ENCODE measurements at regions not wholly inside any gene's neighbourhood (a gene's known extent, or its start where the extent isn't known, plus 50 kb on each side); places are given as distances from the start of the nearest gene placed in this dataset.

DNA sequence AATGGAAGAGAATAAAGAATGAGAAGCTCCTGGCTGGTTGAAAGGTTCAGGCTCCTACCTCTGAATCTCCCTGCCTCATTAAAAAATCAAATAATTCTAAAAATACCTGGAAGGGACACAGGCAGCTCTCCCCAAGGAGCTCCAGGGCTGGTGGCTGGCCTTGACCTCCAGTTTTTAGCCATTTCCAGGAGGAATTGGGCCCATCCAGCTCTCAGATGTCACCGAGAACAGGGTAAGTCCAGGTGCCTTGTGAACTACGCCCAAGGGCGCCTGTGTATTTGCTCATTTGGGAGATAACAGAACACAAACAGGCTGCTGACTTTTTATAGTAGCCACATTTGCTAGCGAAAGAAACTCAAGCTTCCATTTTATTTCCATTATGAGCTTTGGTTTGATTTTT is 321.0 kb upstream of the C1orf174 start:
- no peak overlapping the region for H2AFZ ChIP-seq (ENCODE audit: low read depth, low read length)
- H3K4me1 ChIP-seq (ENCODE audit: low read length), result no peaks in the 10 kb centered on the region
- TF ChIP-seq, protein P1, sequence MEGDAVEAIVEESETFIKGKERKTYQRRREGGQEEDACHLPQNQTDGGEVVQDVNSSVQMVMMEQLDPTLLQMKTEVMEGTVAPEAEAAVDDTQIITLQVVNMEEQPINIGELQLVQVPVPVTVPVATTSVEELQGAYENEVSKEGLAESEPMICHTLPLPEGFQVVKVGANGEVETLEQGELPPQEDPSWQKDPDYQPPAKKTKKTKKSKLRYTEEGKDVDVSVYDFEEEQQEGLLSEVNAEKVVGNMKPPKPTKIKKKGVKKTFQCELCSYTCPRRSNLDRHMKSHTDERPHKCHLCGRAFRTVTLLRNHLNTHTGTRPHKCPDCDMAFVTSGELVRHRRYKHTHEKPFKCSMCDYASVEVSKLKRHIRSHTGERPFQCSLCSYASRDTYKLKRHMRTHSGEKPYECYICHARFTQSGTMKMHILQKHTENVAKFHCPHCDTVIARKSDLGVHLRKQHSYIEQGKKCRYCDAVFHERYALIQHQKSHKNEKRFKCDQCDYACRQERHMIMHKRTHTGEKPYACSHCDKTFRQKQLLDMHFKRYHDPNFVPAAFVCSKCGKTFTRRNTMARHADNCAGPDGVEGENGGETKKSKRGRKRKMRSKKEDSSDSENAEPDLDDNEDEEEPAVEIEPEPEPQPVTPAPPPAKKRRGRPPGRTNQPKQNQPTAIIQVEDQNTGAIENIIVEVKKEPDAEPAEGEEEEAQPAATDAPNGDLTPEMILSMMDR (IDR thresholded peaks at IDR 0.05; ENCODE audit: low read depth, low read length), result no peak
- no peak for TF ChIP-seq EZH2phosphoT487 (IDR thresholded peaks at IDR 0.05; ENCODE audit: low read depth)
- H3K27me3 ChIP-seq (ENCODE audit: low read depth, low read length), result no peaks in the 10 kb centered on the region
- H3K27ac ChIP-seq (ENCODE audit: low read length), result no peak overlapping the region
- H3K4me2 ChIP-seq (ENCODE audit: low read length), result no peak overlapping the region
- no peaks in the 10 kb centered on the region for H4K20me1 ChIP-seq (ENCODE audit: insufficient read depth, low read length)
- H3K4me3 ChIP-seq (ENCODE audit: low read length), result no peak overlapping the region
- H3K79me2 ChIP-seq (ENCODE audit: low read length), result no peaks in the 10 kb centered on the region
- H3K9ac ChIP-seq (ENCODE audit: low read length), result no peak overlapping the region
- H3K9me3 ChIP-seq (ENCODE audit: insufficient read depth, low read length), result no peaks in the 10 kb centered on the region
- no peaks in the 10 kb centered on the region for H3K36me3 ChIP-seq (replicated peaks; ENCODE audit: low read depth, low read length)

DNA sequence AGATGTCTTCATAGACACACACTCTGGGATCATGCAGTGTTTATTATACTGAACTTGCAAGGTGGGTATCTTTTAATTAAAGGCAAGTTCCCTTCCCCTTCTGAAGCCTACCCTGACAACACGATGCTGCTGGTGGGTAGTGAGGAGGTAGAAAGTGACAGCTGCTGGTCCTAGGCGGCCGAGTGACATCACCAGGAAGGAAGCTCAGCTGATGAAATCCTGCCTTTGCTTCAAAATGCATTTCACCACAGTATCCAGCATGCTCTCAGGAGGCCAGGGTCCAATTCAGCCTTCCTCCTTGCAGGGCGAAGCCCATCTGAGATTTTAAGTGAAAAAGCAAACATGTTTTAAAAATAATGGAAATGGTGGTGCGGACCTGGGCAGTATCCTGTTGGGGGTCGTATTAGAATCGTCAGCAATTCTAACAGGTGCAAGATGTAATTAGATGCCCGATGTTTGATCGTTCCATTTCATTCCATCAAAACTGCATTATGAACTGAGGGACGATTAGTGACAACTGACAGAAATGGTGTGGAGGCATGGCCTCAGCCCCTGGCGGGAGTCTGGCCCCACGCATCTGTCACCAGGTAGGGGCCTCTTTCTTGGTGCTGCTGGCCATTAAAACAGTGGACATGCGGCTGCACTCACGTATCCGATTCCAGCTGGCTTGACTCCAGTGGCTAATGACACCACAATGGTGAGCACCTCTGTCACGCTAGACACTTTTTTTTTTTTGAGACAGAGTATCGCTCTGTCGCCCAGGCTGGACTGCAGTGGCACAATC is 324.8 kb upstream of the C1orf174 start:
- H4K20me1 ChIP-seq (ENCODE audit: insufficient read depth, low read length), result no peaks in the 10 kb centered on the region
- H3K9me3 ChIP-seq (ENCODE audit: insufficient read depth, low read length), result no peaks in the 10 kb centered on the region
- no peaks in the 10 kb centered on the region for H3K79me2 ChIP-seq (ENCODE audit: low read length)
- no peak overlapping the region for H3K9ac ChIP-seq (ENCODE audit: low read length)
- H3K36me3 ChIP-seq (replicated peaks; ENCODE audit: low read depth, low read length), result no peaks in the 10 kb centered on the region
- H3K4me1 ChIP-seq (ENCODE audit: low read length), result no peaks in the 10 kb centered on the region
- H2AFZ ChIP-seq (ENCODE audit: low read depth, low read length), result no peak overlapping the region
- no peaks in the 10 kb centered on the region for H3K27me3 ChIP-seq (ENCODE audit: low read depth, low read length)
- no peak overlapping the region for H3K27ac ChIP-seq (ENCODE audit: low read length)
- TF ChIP-seq, protein P1 (IDR thresholded peaks at IDR 0.05; ENCODE audit: low read depth, low read length), result no peak
- TF ChIP-seq EZH2phosphoT487 (IDR thresholded peaks at IDR 0.05; ENCODE audit: low read depth), result no peak
- no peak overlapping the region for H3K4me2 ChIP-seq (ENCODE audit: low read length)
- H3K4me3 ChIP-seq (ENCODE audit: low read length), result no peak overlapping the region

DNA sequence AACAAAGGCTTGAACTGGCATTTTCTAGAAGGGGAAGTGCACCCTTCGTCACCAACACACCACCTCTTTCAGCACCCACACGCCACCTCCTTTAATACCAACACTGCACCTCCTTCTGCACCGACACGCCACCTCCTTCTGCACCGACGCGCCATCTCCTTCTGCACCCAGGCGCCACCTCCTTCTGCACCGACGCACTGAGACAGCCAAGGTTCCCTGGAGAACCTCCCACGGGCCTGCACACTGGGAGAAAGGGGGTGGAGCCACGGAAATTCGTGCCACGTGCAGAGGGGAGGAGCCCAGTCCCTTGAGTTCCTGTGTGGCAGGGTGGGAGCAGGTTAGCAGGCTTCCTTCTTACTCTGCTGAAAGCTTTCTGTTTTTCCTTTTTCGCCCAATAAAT is 327.9 kb upstream of the C1orf174 start:
- Histone ChIP-seq H3K4me1 (ENCODE audit: low read length) (no peaks in the 10 kb centered on the region), H4K20me1 (ENCODE audit: insufficient read depth, low read length) (no peaks in the 10 kb centered on the region), H3K27me3 (ENCODE audit: low read depth, low read length) (no peaks in the 10 kb centered on the region), H3K9me3 (ENCODE audit: insufficient read depth, low read length) (no peaks in the 10 kb centered on the region), H2AFZ (ENCODE audit: low read depth, low read length) (no peak overlapping the region), H3K4me2 (ENCODE audit: low read length) (no peak overlapping the region), H3K79me2 (ENCODE audit: low read length) (no peaks in the 10 kb centered on the region), H3K36me3 (replicated peaks; ENCODE audit: low read depth, low read length) (no peaks in the 10 kb centered on the region), H3K27ac (ENCODE audit: low read length) (no peak overlapping the region), H3K4me3 (ENCODE audit: low read length) (no peak overlapping the region), H3K9ac (ENCODE audit: low read length) (no peak overlapping the region)
- TF ChIP-seq, protein P1 (IDR thresholded peaks at IDR 0.05; ENCODE audit: low read depth, low read length), result no peak
- TF ChIP-seq EZH2phosphoT487 (IDR thresholded peaks at IDR 0.05; ENCODE audit: low read depth), result no peak

DNA sequence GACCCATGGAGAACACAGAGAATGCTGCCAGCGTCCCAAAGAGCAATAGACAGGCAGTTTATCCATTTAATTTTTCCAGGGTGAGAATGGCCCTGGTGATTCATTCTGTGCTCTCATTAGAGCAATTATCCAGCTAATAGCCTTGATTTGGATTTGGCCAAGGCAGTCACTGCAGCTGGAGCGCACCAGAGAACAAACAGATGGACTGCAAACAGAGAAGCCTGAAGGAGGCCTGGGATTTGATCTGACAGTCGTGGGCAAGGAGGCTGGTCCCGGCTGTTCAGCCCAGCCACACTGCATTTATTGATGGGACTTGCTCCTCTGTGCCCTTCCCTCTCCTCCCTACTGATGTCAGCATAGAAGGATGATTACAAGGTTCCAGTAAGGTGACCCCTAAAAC is 353.9 kb upstream of the C1orf174 start:
- no peak overlapping the region for H2AFZ ChIP-seq (ENCODE audit: low read depth, low read length)
- H4K20me1 ChIP-seq (ENCODE audit: insufficient read depth, low read length), result no peaks in the 10 kb centered on the region
- H3K79me2 ChIP-seq (ENCODE audit: low read length), result no peaks in the 10 kb centered on the region
- H3K9ac ChIP-seq (ENCODE audit: low read length), result no peak overlapping the region
- no peak overlapping the region for H3K4me3 ChIP-seq (ENCODE audit: low read length)
- H3K9me3 ChIP-seq (ENCODE audit: insufficient read depth, low read length), result peaks cover 30% of the 10 kb centered on the region; the same call in 1 of the 2 replicates
- no peak overlapping the region for H3K27ac ChIP-seq (ENCODE audit: low read length)
- H3K4me1 ChIP-seq (ENCODE audit: low read length), result peaks cover 36% of the 10 kb centered on the region
- TF ChIP-seq EZH2phosphoT487 (IDR thresholded peaks at IDR 0.05; ENCODE audit: low read depth), result no peak
- TF ChIP-seq, protein P1 (IDR thresholded peaks at IDR 0.05; ENCODE audit: low read depth, low read length), result no peak
- no peaks in the 10 kb centered on the region for H3K27me3 ChIP-seq (ENCODE audit: low read depth, low read length)
- H3K4me2 ChIP-seq (ENCODE audit: low read length), result no peak overlapping the region
- H3K36me3 ChIP-seq (replicated peaks; ENCODE audit: low read depth, low read length), result peaks cover 7% of the 10 kb centered on the region
